ENCODE measurements at regions not wholly inside any gene's neighbourhood (a gene's known extent, or its start where the extent isn't known, plus 50 kb on each side); places are given as distances from the start of the nearest gene placed in this dataset.
"Not testable (repeated sequence)": the region's sequence is repeated elsewhere in the genome, so short reads cannot be mapped to it uniquely, and the experiment has no call there.

- DNase-seq = no peak
These were observed 50.1 kb downstream of the GCNT4 start for GRCh38 chr5:75002271-75002670.

- DNase-seq = no peak
These were observed 56.4 kb downstream of the GCNT4 start for GRCh38 chr5:74995926-74996325.

- no peak for DNase-seq
These were observed 57.5 kb downstream of the GCNT4 start for GRCh38 chr5:74994826-74995225.

GRCh38 chr5:74993743-74994142 lies 58.6 kb downstream of the GCNT4 start:
- no peak for DNase-seq

- no peak for DNase-seq
These were observed 59.6 kb downstream of the GCNT4 start for GRCh38 chr5:74992791-74993190.

- DNase-seq = no peak
These were observed 60.8 kb downstream of the GCNT4 start for GRCh38 chr5:74991522-74991921.

GRCh38 chr5:74990194-74990593 lies 62.2 kb downstream of the GCNT4 start:
- no peak for DNase-seq

- DNase-seq = no peak
These were observed 63.9 kb downstream of the GCNT4 start for GRCh38 chr5:74988273-74988983.

- no peak for DNase-seq
These were observed 74.0 kb downstream of the GCNT4 start for GRCh38 chr5:74978345-74978744.

GRCh38 chr5:74977471-74977870 lies 74.9 kb downstream of the GCNT4 start:
- no peak for DNase-seq

- no peak for DNase-seq
These were observed 75.7 kb downstream of the GCNT4 start for GRCh38 chr5:74976651-74977050.

- DNase-seq = no peak
These were observed 76.8 kb downstream of the GCNT4 start for GRCh38 chr5:74975582-74975981.

GRCh38 chr5:74974451-74975091 lies 77.8 kb downstream of the GCNT4 start:
- DNase-seq = peak; percentile 34

- DNase-seq = no peak
These were observed 78.7 kb downstream of the GCNT4 start for GRCh38 chr5:74973694-74974093.

GRCh38 chr5:74971947-74972460 lies 80.4 kb downstream of the GCNT4 start:
- no peak for DNase-seq

- not testable (repeated sequence) for DNase-seq
These were observed 81.5 kb downstream of the GCNT4 start for GRCh38 chr5:74970891-74971290.

- no peak for DNase-seq
These were observed 82.6 kb downstream of the GCNT4 start for GRCh38 chr5:74969726-74970125.

GRCh38 chr5:74966141-74967026 lies 86.0 kb downstream of the GCNT4 start:
- DNase-seq = no peak

GRCh38 chr5:74963407-74963806 lies 89.0 kb downstream of the GCNT4 start:
- no peak for DNase-seq

GRCh38 chr5:74957906-74958305 lies 91.7 kb upstream of the FAM169A start:
- DNase-seq = no peak

- DNase-seq = no peak
These were observed 91.0 kb upstream of the FAM169A start for GRCh38 chr5:74957029-74957784.

- no peak for DNase-seq
These were observed 90.1 kb upstream of the FAM169A start for GRCh38 chr5:74956278-74956677.

- DNase-seq = no peak
These were observed 88.7 kb upstream of the FAM169A start for GRCh38 chr5:74954919-74955318.
